ENCODE measurements at regions not wholly inside any gene's neighbourhood (a gene's known extent, or its start where the extent isn't known, plus 50 kb on each side); places are given as distances from the start of the nearest gene placed in this dataset.

GRCh38 chr14:89012282-89013097, 188.0 kb downstream of the TTC8 start:
- ATAC-seq (replicated peaks in 6 of 8), result no peak
- Histone ChIP-seq H3K4me1 (replicated peaks in 1 of 2) (peaks cover 0 to 4% of the 10 kb centered on the region in 2 donors), H3K27ac (no peak overlapping the region), H3K4me3 (no peak overlapping the region)
- 65 to 100% (median 84%) methylated on average over 1 to 13 of the region's 14 CpGs for WGBS, 10 experiments
- in situ Hi-C loops (cut with MboI; ENCODE audit: low pct_unique_long_range_greater_than_20kb in 2 of 9, low sequenced_read_pairs in 9 of 9, unreplicated experiment in 9 of 9), result loop anchor here in 1 of 9 experiments (25.0 kb wide), 1 partner anchor 325 kb away; no protein-coding TSS in a partner anchor

DNA sequence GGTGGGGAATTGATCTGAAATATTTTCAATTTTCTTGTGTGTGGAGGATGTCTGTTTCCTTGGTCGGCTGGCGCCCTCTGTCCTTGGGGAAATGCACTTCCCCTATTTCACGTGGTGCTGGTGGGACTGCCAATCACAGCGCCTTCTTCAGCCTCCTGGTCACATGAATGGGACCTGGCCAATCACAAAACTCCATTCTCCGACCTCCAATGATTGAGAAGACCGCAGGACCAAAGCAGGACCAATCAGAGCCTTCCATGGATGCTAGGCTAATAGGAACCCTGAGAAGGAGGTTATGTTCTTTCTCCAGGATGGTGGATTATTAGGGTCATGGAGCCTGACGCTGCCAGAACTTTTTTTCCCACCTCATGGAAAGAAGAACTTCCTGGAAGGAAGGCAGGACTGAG, 188.7 kb downstream of the TTC8 start:
- in situ Hi-C loops (cut with MboI; ENCODE audit: low pct_unique_long_range_greater_than_20kb in 2 of 9, low sequenced_read_pairs in 9 of 9, unreplicated experiment in 9 of 9), result loop anchor here in 1 of 9 experiments (25.0 kb wide), 1 partner anchor 326 kb away; no protein-coding TSS in a partner anchor
- Histone ChIP-seq H3K4me1 (replicated peaks in 1 of 2) (peaks cover 0 to 4% of the 10 kb centered on the region in 2 donors), H3K27ac (no peak overlapping the region), H3K4me3 (no peak overlapping the region)
- WGBS, 10 experiments, result 0 to 90% (median 60%) methylated on average over 1 to 3 of the region's 7 CpGs; no CpG with 5 or more reads in 3 of the 10 experiments
- ATAC-seq (replicated peaks in 6 of 8), result peak in 2 of 8 experiments; percentile 25 to 31

GRCh38 chr14:89013698-89014568, 189.5 kb downstream of the TTC8 start:
- no peak for ATAC-seq (replicated peaks in 6 of 8)
- peaks cover 0 to 4% of the 10 kb centered on the region in 2 donors for H3K4me1 ChIP-seq (replicated peaks in 1 of 2)
- in situ Hi-C loops (cut with MboI; ENCODE audit: low pct_unique_long_range_greater_than_20kb in 2 of 9, low sequenced_read_pairs in 9 of 9, unreplicated experiment in 9 of 9), result loop anchor here in 1 of 9 experiments (25.0 kb wide), 1 partner anchor 327 kb away; no protein-coding TSS in a partner anchor
- no peak overlapping the region for H3K27ac ChIP-seq
- WGBS, 10 experiments, result 24 to 88% (median 69%) methylated on average over 1 to 10 of the region's 11 CpGs
- no peak overlapping the region for H3K4me3 ChIP-seq

DNA sequence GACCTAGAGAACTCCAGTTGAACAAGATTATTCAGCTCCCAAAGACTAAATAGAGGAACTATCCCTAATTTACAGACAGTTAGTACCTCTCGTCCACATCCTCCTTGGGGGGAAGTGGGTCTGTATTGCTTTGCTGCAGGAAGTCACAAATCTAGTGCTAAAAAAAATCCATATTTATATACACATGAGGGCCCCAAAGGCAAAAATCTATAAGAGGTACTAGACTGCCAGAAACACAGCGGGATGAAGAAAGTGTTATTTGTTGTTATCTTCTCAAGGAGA, 190.1 kb downstream of the TTC8 start:
- no peak for ATAC-seq (replicated peaks in 6 of 8)
- no peak overlapping the region for H3K27ac ChIP-seq
- WGBS, 10 experiments, result 20 to 100% (median 100%) methylated on average over 1 to 2 of the region's 2 CpGs; no CpG with 5 or more reads in 3 of the 10 experiments
- H3K4me3 ChIP-seq, result no peak overlapping the region
- H3K4me1 ChIP-seq (replicated peaks in 1 of 2), result peaks cover 0 to 4% of the 10 kb centered on the region in 2 donors
- in situ Hi-C loops (cut with MboI; ENCODE audit: low pct_unique_long_range_greater_than_20kb in 2 of 9, low sequenced_read_pairs in 9 of 9, unreplicated experiment in 9 of 9), result loop anchor here in 1 of 9 experiments (25.0 kb wide), 1 partner anchor 327 kb away; no protein-coding TSS in a partner anchor

DNA sequence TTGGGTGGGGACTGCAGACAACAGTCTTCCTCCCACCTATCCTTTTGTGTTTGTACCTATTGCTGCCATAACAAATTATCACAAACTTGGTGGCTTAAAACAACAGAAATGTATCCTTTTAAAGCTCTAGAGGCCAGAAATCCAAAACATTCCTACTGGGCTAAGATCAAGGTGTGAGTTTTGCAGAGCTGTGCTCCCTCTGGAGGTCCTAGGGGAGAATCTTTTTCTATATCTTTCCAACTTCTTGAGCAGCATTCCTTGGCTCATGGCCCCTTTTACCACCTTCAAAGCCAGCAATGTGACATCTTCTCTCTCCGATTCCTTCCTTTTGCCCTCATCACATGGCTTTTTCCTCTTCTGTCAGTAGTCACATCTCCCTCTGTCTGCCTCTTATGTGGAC, 190.6 kb downstream of the TTC8 start:
- ATAC-seq (replicated peaks in 6 of 8), result no peak
- peaks cover 0 to 4% of the 10 kb centered on the region in 2 donors for H3K4me1 ChIP-seq (replicated peaks in 1 of 2)
- H3K4me3 ChIP-seq, result no peak overlapping the region
- H3K27ac ChIP-seq, result no peak overlapping the region
- in situ Hi-C loops (cut with MboI; ENCODE audit: low pct_unique_long_range_greater_than_20kb in 2 of 9, low sequenced_read_pairs in 9 of 9, unreplicated experiment in 9 of 9), result loop anchor here in 1 of 9 experiments (25.0 kb wide), 1 partner anchor 328 kb away; no protein-coding TSS in a partner anchor
- 80 to 100% (median 92%) methylated on average over 1 of the region's 1 CpG; no CpG with 5 or more reads in 4 of the 10 experiments for WGBS, 10 experiments

GRCh38 chr14:89017417-89017816, 193.0 kb downstream of the TTC8 start:
- no peak overlapping the region for H3K4me3 ChIP-seq
- no peak overlapping the region for H3K27ac ChIP-seq
- no peaks in the 10 kb centered on the region for H3K4me1 ChIP-seq (replicated peaks in 1 of 2)
- WGBS, 10 experiments, result 60 to 100% (median 88%) methylated on average over 1 to 3 of the region's 4 CpGs; no CpG with 5 or more reads in 3 of the 10 experiments
- in situ Hi-C loops (cut with MboI; ENCODE audit: low pct_unique_long_range_greater_than_20kb in 2 of 9, low sequenced_read_pairs in 9 of 9, unreplicated experiment in 9 of 9), result loop anchor here in 1 of 9 experiments (25.0 kb wide), 1 partner anchor 330 kb away; no protein-coding TSS in a partner anchor
- no peak for ATAC-seq (replicated peaks in 6 of 8)

DNA sequence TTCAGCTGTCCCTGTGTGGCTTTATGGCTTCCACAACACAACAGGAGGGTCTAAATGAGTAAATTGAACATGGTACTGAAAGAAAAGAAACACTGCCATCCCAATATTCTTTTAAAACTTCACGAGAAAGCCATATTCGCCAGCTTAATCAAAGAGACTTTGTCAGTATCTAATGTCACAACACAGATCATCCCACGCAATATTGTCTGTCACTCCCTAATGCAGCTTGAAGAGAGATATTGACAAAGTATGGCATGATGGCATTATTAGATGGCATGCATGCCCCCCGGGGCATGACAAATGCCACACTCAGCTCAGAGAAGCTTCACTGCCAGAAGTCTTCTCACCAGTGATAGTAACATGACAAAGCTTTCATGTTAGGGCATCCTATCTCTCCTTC, 197.8 kb downstream of the TTC8 start:
- ATAC-seq (replicated peaks in 6 of 8), result no peak
- Histone ChIP-seq H3K27ac (no peak overlapping the region), H3K4me1 (replicated peaks in 1 of 2) (no peaks in the 10 kb centered on the region), H3K4me3 (no peak overlapping the region)
- 60 to 100% (median 83%) methylated on average over 1 to 4 of the region's 4 CpGs; no CpG with 5 or more reads in 4 of the 10 experiments for WGBS, 10 experiments
- in situ Hi-C loops (cut with MboI; ENCODE audit: low pct_unique_long_range_greater_than_20kb in 2 of 9, low sequenced_read_pairs in 9 of 9, unreplicated experiment in 9 of 9), result loop anchor here in 1 of 9 experiments (25.0 kb wide), 1 partner anchor 335 kb away; no protein-coding TSS in a partner anchor

DNA sequence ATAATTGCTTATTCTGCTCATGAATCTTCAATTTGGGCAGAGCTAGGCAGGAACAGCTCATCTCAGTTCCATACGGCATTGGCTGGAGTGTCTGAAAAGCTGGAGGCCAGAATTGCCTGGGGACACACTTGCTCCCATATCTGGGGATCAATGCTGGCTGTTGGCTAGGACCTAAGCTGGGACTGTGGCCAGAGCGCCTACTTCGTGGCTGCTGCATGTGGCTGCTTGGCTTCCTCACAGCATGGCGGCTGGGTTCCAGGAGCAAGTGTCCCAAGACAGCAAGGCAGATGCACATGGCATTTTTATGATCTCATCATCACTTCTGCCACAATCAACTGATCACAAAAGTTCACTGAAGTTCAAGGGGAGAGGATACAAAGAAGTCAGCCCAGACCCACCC, 200.2 kb downstream of the TTC8 start:
- WGBS, 10 experiments, result 44 to 100% (median 86%) methylated on average over 1 to 4 of the region's 4 CpGs; no CpG with 5 or more reads in 3 of the 10 experiments
- no peak for ATAC-seq (replicated peaks in 6 of 8)
- in situ Hi-C loops (cut with MboI; ENCODE audit: low pct_unique_long_range_greater_than_20kb in 2 of 9, low sequenced_read_pairs in 9 of 9, unreplicated experiment in 9 of 9), result loop anchor here in 8 of 9 experiments (25.0 kb wide), 6 partner anchors 337 to 888 kb away; partner anchors contain the start of gene FOXN3 (in 1 of the 8)
- no peak overlapping the region for H3K4me3 ChIP-seq
- H3K4me1 ChIP-seq (replicated peaks in 1 of 2), result no peaks in the 10 kb centered on the region
- H3K27ac ChIP-seq, result no peak overlapping the region

DNA sequence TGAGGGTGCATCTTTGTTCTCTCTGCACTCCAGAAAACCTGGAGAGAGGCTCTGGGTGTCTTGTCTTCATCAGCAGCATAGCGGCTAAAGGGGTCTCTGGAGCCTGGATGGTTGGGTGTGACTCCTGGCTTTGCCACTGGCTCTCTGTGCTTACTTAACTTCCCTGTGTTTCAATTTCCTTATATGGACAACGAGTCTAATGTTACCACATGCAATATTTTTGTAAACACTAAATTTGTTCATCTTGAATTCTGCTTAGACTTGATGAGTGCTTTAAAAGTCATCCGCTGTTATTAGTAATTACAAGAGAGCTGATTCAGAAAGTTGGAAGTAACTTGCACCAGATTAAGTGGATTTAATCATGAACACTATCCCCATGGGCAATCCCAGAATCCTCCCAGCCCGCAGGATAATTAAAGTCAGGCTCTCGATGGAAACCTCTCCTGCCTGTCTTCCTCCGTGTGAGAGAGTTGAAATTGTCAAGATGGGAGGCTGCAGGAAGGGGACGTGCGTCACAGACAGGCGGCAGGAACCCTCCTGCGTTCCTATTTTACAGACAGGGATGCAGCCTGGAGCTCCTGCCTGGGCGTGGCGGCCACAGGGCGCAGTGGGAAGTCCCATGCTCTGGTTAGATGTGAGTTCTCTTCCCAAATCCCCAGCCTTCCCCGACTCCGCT, 201.2 kb downstream of the TTC8 start:
- 2 to 100% (median 23%) methylated on average over 1 to 11 of the region's 15 CpGs; no CpG with 5 or more reads in 3 of the 10 experiments for WGBS, 10 experiments
- Histone ChIP-seq H3K4me3 (no peak overlapping the region), H3K4me1 (replicated peaks in 1 of 2) (no peaks in the 10 kb centered on the region), H3K27ac (no peak overlapping the region)
- ATAC-seq (replicated peaks in 6 of 8), result peak in 3 of 8 experiments; percentile 24 to 71 (median 58)
- in situ Hi-C loops (cut with MboI; ENCODE audit: low pct_unique_long_range_greater_than_20kb in 2 of 9, low sequenced_read_pairs in 9 of 9, unreplicated experiment in 9 of 9), result loop anchor here in 8 of 9 experiments (25.0 kb wide), 5 partner anchors 337 to 887 kb away; partner anchors contain the start of gene FOXN3 (in 1 of the 8)

DNA sequence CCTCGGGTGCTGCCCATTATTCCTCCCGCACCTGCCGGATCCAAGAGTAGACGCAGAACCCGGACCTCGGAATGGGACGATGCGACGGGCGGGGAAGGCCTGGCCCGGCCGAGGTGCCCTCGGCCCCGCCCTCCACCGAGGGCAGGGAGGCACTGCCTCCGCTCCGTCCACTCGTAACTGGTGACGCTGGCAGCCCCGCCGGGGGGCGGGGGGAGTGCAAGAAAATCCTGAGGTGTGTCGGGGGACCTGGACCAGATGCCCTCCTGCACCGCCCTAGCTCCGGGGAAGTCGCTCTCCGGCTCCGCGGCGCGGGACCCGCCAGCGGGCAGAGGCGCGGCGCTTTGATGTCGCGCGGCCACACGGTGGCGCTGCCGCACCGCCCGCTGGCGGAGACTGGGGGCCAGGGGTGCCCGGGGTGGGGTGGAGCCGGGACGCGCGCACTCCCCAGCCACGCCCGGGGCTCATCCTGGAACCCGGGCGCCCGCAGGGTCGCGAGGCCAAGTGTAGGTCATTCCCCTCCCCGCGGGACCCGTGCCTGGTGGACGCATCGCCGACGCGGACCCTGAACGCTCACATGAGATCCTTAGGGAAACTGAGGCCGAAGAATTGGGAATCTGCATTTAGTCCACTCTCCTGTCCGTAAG, 202.8 kb downstream of the TTC8 start:
- peak; percentile 73 to 98 (median 96) for ATAC-seq (replicated peaks in 6 of 8)
- WGBS, 10 experiments, result 0% methylated on average over 2 to 10 of the region's 68 CpGs; no CpG with 5 or more reads in 8 of the 10 experiments
- Histone ChIP-seq H3K4me1 (replicated peaks in 1 of 2) (no peaks in the 10 kb centered on the region), H3K4me3 (peak overlapping the region; percentile 41 to 55 (median 47)), H3K27ac (no peak overlapping the region)
- in situ Hi-C loops (cut with MboI; ENCODE audit: low pct_unique_long_range_greater_than_20kb in 2 of 9, low sequenced_read_pairs in 9 of 9, unreplicated experiment in 9 of 9), result loop anchor here in 8 of 9 experiments (25.0 kb wide), 5 partner anchors 335 to 885 kb away; partner anchors contain the start of gene FOXN3 (in 1 of the 8)

- no peaks in the 10 kb centered on the region for H3K4me1 ChIP-seq (replicated peaks in 1 of 2)
- ATAC-seq (replicated peaks in 6 of 8), result no peak
- no peak overlapping the region for H3K4me3 ChIP-seq
- no peak overlapping the region for H3K27ac ChIP-seq
- in situ Hi-C loops (cut with MboI; ENCODE audit: low pct_unique_long_range_greater_than_20kb in 2 of 9, low sequenced_read_pairs in 9 of 9, unreplicated experiment in 9 of 9), result loop anchor here in 8 of 9 experiments (25.0 kb wide), 5 partner anchors 334 to 884 kb away; partner anchors contain the start of gene FOXN3 (in 1 of the 8)
- 0 to 100% (median 81%) methylated on average over 1 to 3 of the region's 3 CpGs; no CpG with 5 or more reads in 3 of the 10 experiments for WGBS, 10 experiments
Measured at GRCh38 chr14:89028462-89029134, 204.1 kb downstream of the TTC8 start.

All from motor neuron (in vitro differentiated cells).